ENCODE measurements at regions not wholly inside any gene's neighbourhood (a gene's known extent, or its start where the extent isn't known, plus 50 kb on each side); places are given as distances from the start of the nearest gene placed in this dataset.
A peak's percentile ranks its signal among the peaks of the same experiment; 100 is the strongest.
"Not testable (repeated sequence)": the region's sequence is repeated elsewhere in the genome, so short reads cannot be mapped to it uniquely, and the experiment has no call there.

DNA sequence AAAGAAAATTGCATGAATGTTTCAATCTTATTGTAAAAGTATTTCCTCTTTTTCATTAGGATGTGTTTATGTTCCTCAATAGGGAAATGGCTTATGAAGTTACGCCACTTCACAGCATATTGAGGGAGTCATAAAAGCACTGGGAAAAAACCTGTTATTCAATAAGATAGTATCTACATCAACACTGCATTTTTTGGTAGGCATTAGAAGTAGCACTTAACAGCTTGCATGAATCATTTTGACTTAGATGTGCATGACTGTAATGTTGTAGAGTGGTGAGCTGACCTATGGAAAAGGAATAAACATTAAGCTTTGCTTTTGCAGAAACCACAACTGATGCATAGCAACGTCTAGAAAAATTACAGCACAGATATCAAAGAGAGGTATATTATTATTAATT, 111.2 kb upstream of the GRXCR1 start:
- H3K9me3 Mint-ChIP-seq = peaks cover 0 to 2% (median 0%) of the 10 kb centered on the region in 6 donors
- H3K4me1 Mint-ChIP-seq = no peaks in the 10 kb centered on the region

DNA sequence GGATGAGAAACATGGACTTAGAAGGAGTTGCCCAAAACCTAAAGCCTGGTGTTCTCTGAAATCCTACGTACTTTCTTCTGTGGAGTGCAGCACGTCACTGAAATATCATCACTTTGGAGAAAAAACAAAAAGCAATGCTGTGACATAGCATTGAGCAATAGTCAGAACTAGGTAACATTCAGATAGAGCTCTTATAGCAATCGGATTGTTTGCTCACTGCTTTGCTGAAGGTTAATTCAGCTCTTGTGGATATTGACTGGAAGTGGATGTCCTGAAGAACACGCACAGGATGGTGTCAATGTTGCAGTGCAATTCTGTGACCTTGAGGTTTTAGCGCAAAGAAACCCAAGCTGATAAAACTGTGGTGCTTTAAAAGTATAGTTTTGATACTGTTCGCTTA, 114.2 kb upstream of the GRXCR1 start:
- H3K27me3 Mint-ChIP-seq (ENCODE audit: low read depth in 3 of 3) = peaks cover 0 to 4% (median 3%) of the 10 kb centered on the region in 3 donors
- no peak overlapping the region for H3K27ac Mint-ChIP-seq
- no peak overlapping the region for H3K4me3 Mint-ChIP-seq
- DNase-seq = no peak
- no peaks in the 10 kb centered on the region for H3K9me3 Mint-ChIP-seq
- no peaks in the 10 kb centered on the region for H3K36me3 Mint-ChIP-seq
- no peaks in the 10 kb centered on the region for H3K4me1 Mint-ChIP-seq

More for the DNA sequence above, 111.2 kb upstream of the GRXCR1 start:
- H3K4me3 Mint-ChIP-seq = no peak overlapping the region
- peaks cover 0 to 7% (median 4%) of the 10 kb centered on the region in 3 donors for H3K27me3 Mint-ChIP-seq (ENCODE audit: low read depth in 3 of 3)
- no peak for DNase-seq
- no peak overlapping the region for H3K27ac Mint-ChIP-seq
- no peaks in the 10 kb centered on the region for H3K36me3 Mint-ChIP-seq

DNA sequence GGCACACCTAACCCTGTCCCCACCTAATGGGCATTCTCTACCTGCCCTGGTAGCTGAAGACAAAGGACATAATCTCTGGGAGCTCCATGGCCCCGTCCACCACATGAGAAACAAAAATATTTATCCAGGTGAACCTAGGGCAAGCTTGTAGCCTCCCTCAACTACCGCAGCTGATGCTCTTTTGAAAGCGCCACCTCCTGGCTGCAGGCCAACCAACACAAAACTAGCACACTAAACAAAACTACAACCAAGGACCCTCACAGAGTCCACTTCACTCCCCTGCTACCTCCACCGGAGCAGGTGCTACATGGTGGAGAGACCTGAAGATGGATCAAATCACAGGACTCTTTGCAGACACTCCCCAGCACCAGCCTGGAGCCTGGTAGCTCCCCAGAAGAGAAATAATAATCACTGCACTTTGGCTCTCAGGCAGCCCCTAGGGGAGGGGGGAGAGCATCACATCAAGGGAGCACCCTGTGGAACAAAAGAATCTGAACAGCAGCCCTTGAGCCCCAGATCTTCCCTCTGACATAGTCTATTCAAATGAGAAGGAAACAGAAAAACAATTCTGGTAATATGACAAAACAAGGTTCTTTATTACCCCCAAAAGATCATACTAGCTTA, 111.3 kb upstream of the ATP8A1 start:
- Mint-ChIP-seq H3K36me3 (no peaks in the 10 kb centered on the region), H3K4me1 (no peaks in the 10 kb centered on the region), H3K27me3 (ENCODE audit: low read depth in 3 of 3) (peaks cover 1 to 4% (median 2%) of the 10 kb centered on the region in 3 donors), H3K27ac (no peak overlapping the region), H3K9me3 (no peaks in the 10 kb centered on the region), H3K4me3 (no peak overlapping the region)
- peak in 2 of 3 donors; percentile 5 to 9 for DNase-seq

DNA sequence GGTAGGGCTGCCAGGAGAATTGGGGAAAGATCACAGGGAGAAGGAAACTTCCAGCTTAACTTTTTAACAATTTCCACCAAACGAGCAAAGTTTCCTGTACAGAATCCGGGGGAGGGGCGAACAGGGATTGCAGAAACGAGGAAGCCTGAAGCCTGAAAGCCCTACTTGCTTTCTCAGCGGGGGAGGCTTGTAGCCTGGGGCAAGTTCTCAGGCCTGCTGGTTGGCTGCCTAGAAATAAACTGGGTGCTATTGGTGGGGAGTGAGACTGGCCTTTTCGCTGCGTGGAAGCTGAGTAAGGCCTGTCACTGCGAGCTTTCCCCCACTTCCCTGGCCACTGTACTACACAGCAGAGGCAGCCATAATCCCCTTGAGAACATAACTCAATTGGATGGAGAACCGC, 110.8 kb upstream of the ATP8A1 start:
- Mint-ChIP-seq H3K27me3 (ENCODE audit: low read depth in 3 of 3) (peaks cover 0 to 4% (median 2%) of the 10 kb centered on the region in 3 donors), H3K9me3 (no peaks in the 10 kb centered on the region), H3K4me3 (no peak overlapping the region), H3K36me3 (no peaks in the 10 kb centered on the region), H3K4me1 (no peaks in the 10 kb centered on the region), H3K27ac (no peak overlapping the region)
- no peak for DNase-seq

DNA sequence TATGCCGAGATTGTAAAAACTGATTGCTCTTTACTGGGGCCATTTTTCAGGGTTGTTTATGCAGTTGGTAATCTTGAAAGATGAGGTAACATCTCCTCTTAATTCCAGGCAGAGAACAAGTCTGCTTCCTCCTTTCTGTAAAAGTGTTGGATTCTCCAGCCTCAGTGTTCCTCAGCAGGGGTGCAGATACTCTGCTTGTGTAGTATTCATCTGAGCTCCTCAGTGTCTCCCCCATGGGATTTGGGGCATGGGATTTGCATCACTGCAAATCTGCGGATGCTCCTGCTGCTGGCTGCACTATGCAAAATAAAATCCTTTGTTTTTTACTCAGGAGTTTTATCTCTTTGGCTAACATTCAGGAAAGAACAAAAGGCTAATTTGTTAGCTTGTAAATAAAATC, 104.9 kb upstream of the ATP8A1 start:
- H3K27ac Mint-ChIP-seq = no peak overlapping the region
- H3K36me3 Mint-ChIP-seq = no peaks in the 10 kb centered on the region
- no peak for DNase-seq
- no peaks in the 10 kb centered on the region for H3K4me1 Mint-ChIP-seq
- H3K4me3 Mint-ChIP-seq = no peak overlapping the region
- peaks cover 2 to 4% (median 2%) of the 10 kb centered on the region in 3 donors for H3K27me3 Mint-ChIP-seq (ENCODE audit: low read depth in 3 of 3)
- no peaks in the 10 kb centered on the region for H3K9me3 Mint-ChIP-seq

DNA sequence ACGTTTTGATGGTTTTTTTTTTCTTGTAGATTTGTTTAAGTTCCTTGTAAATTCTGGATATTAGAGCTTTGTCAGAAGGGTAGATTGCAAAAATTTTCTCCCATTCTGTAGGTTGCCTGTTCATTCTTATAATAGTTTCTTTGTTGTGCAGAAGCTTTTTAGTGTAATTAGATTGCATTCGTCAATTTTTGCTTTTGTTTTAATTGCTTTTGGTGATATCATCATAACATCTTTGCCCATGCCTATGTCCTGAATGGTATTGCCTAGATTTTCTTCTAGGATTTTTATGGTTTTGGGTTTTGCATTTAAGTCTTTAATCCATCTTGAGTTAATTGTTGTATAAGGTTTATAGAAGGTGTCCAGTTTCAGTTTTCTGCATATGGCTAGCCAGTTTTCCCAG, 98.1 kb upstream of the ATP8A1 start:
- not testable (repeated sequence) for H3K9me3 Mint-ChIP-seq; H3K4me3 Mint-ChIP-seq; H3K27me3 Mint-ChIP-seq (ENCODE audit: low read depth in 3 of 3); DNase-seq; H3K27ac Mint-ChIP-seq; H3K4me1 Mint-ChIP-seq; H3K36me3 Mint-ChIP-seq

DNA sequence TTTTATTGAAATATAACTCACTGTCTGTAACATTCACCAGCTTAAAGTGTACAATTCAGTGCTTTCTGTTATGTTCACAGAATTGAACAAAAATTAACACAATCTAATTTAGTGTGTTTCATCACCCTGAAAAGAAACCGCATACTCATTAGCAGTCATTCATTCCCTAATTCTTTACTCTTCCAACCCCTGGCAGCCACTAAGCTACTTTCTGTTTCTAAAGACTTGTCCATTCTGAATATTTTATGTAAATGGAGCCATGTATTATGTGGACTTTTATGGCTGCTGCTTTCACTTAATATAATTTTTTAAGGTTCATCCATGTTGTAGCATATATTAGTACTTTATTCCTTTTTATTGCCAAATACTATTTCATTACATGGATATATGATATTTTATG, 94.7 kb upstream of the ATP8A1 start:
- Mint-ChIP-seq H3K9me3 (peaks cover 0 to 2% (median 0%) of the 10 kb centered on the region in 6 donors), H3K4me3 (no peak overlapping the region), H3K27ac (no peak overlapping the region), H3K4me1 (no peaks in the 10 kb centered on the region), H3K27me3 (ENCODE audit: low read depth in 3 of 3) (peaks cover 3 to 4% (median 3%) of the 10 kb centered on the region in 3 donors), H3K36me3 (no peaks in the 10 kb centered on the region)
- DNase-seq = no peak

DNA sequence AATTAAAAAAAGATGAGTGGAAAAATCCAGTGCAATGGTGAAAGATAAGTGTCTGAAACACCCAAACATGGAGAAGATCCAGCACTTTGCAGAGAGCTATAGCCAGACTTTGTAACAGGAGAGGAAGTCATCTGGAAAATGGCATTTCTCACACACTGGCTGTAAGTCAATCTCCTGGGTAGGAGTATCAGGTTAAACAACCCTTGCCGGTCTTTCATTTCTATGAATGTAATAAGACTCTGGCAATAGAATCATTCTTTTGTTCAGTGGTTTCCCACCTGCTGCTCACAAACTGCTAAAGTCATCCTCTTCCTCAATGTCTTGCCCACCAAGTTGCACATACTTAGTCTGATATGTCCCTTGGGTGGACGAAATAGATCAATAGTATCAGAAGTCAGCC, 94.0 kb upstream of the ATP8A1 start:
- Mint-ChIP-seq H3K27me3 (ENCODE audit: low read depth in 3 of 3) (peaks cover 0 to 4% (median 3%) of the 10 kb centered on the region in 3 donors), H3K9me3 (peaks cover 0 to 4% (median 0%) of the 10 kb centered on the region in 6 donors), H3K4me1 (no peaks in the 10 kb centered on the region), H3K4me3 (no peak overlapping the region), H3K36me3 (no peaks in the 10 kb centered on the region), H3K27ac (no peak overlapping the region)
- no peak for DNase-seq

DNA sequence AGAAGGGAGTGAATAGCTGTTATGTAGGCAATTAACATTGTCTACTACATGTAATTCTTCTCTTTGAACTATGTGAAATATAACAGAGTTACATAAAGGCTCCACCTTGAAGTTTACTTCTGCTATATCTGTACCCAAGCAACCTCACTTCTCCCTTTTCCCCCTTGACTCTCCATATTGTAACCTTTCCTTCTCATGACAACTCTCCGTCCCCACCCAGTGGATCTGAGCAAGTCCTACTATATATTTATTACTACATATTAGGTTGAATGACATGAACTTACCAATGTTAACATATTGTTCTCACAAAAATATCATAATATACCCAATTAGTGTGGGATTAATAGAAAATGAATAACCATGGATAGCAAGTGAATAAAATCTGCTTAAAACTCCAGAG, 93.2 kb upstream of the ATP8A1 start:
- H3K4me1 Mint-ChIP-seq = no peaks in the 10 kb centered on the region

DNA sequence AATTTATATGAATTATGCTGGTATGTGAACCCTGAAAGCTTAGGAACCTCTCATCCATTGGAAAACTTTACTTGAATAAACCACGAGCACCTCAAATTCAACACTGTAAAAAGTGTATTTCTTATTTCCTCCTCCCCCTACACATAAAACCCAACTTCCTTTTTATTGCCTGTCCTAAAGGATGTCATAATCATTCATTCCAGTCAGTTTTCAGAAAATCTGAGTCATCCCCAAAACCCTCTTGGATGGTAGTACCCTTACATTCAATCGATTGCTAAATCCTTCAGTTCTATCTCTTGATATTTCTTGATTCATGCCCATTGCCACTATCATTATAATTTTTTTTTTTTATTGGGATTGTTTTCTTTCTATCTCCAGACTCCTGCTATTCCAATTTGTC, 91.1 kb upstream of the ATP8A1 start:
- H3K4me1 Mint-ChIP-seq = no peaks in the 10 kb centered on the region
- H3K27ac Mint-ChIP-seq = no peak overlapping the region
- no peaks in the 10 kb centered on the region for H3K36me3 Mint-ChIP-seq
- DNase-seq = no peak
- H3K4me3 Mint-ChIP-seq = no peak overlapping the region
- peaks cover 0 to 5% (median 0%) of the 10 kb centered on the region in 6 donors for H3K9me3 Mint-ChIP-seq
- no peaks in the 10 kb centered on the region for H3K27me3 Mint-ChIP-seq (ENCODE audit: low read depth in 3 of 3)

More for the DNA sequence above, 93.2 kb upstream of the ATP8A1 start:
- H3K36me3 Mint-ChIP-seq = no peaks in the 10 kb centered on the region
- H3K27me3 Mint-ChIP-seq (ENCODE audit: low read depth in 3 of 3) = peaks cover 0 to 4% (median 0%) of the 10 kb centered on the region in 3 donors
- H3K9me3 Mint-ChIP-seq = peaks cover 0 to 7% (median 0%) of the 10 kb centered on the region in 6 donors
- no peak overlapping the region for H3K27ac Mint-ChIP-seq
- no peak overlapping the region for H3K4me3 Mint-ChIP-seq
- peak; percentile 28 to 56 (median 33) for DNase-seq

DNA sequence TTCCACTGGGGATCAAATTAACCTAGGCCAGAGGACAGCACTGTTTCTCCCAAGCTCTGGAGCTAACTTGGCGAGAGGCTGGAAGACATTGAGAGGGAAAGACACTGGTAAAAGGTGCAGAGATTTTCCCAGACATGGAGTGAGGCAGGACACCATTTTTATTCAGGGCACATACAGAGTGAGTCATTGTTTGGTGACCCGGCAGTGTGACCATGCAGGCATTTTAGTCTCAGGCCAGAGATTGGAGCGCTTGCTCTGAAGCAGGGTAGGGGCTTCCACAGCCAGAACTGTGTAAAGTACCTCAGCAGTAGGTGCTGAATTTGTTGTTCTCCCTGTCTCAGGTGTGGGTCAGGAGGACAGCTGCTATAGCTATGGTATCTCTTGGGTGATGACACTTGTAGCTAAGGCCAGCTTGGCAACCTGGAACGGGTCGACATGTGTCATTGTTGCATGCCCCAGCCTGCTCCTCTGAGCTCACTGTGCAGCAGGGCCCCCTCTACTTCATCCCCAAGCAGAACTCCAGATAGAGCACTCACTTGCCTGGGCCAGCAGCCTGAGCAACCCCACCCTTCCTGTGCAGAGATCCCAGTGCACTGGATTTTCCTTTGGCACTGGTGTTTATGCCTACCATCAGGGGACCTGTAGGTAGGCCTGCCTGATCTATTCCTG, 79.8 kb upstream of the ATP8A1 start:
- Mint-ChIP-seq H3K27ac (no peak overlapping the region), H3K27me3 (ENCODE audit: low read depth in 3 of 3) (peaks cover 3 to 4% (median 4%) of the 10 kb centered on the region in 3 donors), H3K9me3 (peaks cover 0 to 9% (median 3%) of the 10 kb centered on the region in 6 donors), H3K4me1 (no peaks in the 10 kb centered on the region), H3K36me3 (peaks cover 0 to 3% (median 0%) of the 10 kb centered on the region in 3 donors), H3K4me3 (no peak overlapping the region)
- DNase-seq = no peak

DNA sequence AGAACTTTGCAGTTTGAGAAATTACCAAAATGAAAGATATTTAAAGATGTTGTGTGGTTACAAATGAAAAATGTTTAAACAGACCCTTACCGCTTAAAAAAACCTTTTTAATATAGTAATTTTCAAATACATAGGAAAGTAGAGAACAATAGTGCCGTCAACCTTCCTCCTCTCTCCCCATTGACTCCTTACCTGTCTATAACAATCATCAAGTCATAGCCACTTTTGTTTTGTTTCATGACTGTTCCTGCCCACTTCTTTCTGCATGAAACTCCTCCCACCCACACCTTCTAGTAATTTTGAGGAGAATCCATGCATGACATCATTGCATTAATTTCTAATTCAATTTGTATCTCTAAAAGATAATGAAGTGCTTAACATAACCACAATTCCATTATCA, 76.5 kb upstream of the ATP8A1 start:
- peaks cover 4 to 13% (median 7%) of the 10 kb centered on the region in 3 donors for H3K36me3 Mint-ChIP-seq
- H3K9me3 Mint-ChIP-seq = peaks cover 0 to 5% (median under 1%) of the 10 kb centered on the region in 6 donors
- no peak overlapping the region for H3K4me3 Mint-ChIP-seq
- H3K4me1 Mint-ChIP-seq = no peaks in the 10 kb centered on the region
- H3K27me3 Mint-ChIP-seq (ENCODE audit: low read depth in 3 of 3) = peaks cover 3 to 5% (median 4%) of the 10 kb centered on the region in 3 donors
- DNase-seq = no peak
- H3K27ac Mint-ChIP-seq = no peak overlapping the region

DNA sequence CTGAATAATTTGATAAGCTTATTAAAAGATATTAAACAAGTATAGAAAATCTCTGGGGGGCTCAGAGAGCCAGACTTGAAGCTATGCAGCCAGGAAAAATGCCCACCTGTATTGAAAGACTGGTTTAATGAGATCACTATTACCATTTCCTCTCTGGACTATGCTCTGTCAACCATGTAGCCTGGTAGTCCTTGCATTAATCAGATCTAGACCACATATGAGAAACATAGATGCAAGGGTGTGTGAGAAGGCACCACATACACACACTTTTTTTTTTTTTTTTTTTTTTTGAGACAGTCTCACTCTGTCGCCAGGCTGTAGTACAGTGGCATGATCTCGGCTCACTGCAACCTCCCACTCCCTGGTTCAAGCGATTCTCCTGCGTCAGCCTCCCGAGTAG, 75.9 kb upstream of the ATP8A1 start:
- H3K36me3 Mint-ChIP-seq = peaks cover 4 to 13% (median 7%) of the 10 kb centered on the region in 3 donors

DNA sequence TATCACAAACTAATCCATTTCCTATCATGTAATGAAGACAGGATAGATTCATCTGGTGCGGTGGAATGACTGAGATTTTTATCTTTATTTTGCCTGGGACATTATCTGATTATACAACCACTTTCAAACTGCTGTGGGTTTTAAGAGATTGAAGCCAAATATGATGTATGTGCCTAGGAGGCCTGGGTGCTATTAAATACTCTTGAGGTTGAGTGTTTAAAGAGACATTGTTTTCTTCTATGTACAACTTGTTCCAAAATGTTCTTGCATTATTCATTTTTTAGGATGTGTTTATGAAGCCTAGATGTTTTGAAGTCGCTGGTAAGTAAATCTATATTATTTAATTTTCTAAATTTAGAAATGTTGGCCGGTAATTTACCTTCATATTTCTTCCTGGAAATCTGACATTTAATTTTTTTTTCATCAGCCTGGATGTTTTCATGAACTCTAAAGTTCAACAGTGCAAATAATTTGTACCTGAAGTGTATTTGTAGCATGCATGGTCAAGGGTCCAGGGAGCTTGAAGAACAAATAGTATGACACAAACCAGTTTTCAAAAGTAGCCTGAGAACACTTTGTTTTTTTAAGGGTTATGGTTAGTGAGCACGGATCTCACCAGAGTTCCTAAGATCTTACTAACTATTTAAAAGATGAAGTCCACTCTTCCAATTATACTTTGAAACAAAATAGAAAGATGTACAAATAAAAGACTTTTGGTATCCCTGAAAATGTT, 72.8 kb upstream of the ATP8A1 start:
- DNase-seq = no peak
- peaks cover 0 to 5% (median 4%) of the 10 kb centered on the region in 3 donors for H3K27me3 Mint-ChIP-seq (ENCODE audit: low read depth in 3 of 3)
- peaks cover 0 to 3% (median 0%) of the 10 kb centered on the region in 6 donors for H3K9me3 Mint-ChIP-seq
- H3K36me3 Mint-ChIP-seq = peaks cover 4 to 10% (median 7%) of the 10 kb centered on the region in 3 donors
- H3K27ac Mint-ChIP-seq = no peak overlapping the region
- no peak overlapping the region for H3K4me3 Mint-ChIP-seq
- no peaks in the 10 kb centered on the region for H3K4me1 Mint-ChIP-seq

More for the DNA sequence above, 75.9 kb upstream of the ATP8A1 start:
- H3K9me3 Mint-ChIP-seq = peaks cover 0 to 5% (median 0%) of the 10 kb centered on the region in 6 donors
- DNase-seq = no peak
- H3K27ac Mint-ChIP-seq = no peak overlapping the region
- H3K4me3 Mint-ChIP-seq = no peak overlapping the region
- no peaks in the 10 kb centered on the region for H3K4me1 Mint-ChIP-seq
- peaks cover 3 to 5% (median 4%) of the 10 kb centered on the region in 3 donors for H3K27me3 Mint-ChIP-seq (ENCODE audit: low read depth in 3 of 3)
